DMS79 treated with DMSO at 0.1 percent for 48 hours (cell line): ENCODE measurements at regions not wholly inside any gene's neighbourhood (a gene's known extent, or its start where the extent isn't known, plus 50 kb on each side); places are given as distances from the start of the nearest gene placed in this dataset.

Experiments
- DNase-seq: peaks from one replicate; lab custom pipeline; 2025; lab: John Stamatoyannopoulos, UW

- no peak for DNase-seq
These were observed 79.9 kb upstream of the BHLHE23 start for GRCh38 chr20:63086421-63087235.

DNA sequence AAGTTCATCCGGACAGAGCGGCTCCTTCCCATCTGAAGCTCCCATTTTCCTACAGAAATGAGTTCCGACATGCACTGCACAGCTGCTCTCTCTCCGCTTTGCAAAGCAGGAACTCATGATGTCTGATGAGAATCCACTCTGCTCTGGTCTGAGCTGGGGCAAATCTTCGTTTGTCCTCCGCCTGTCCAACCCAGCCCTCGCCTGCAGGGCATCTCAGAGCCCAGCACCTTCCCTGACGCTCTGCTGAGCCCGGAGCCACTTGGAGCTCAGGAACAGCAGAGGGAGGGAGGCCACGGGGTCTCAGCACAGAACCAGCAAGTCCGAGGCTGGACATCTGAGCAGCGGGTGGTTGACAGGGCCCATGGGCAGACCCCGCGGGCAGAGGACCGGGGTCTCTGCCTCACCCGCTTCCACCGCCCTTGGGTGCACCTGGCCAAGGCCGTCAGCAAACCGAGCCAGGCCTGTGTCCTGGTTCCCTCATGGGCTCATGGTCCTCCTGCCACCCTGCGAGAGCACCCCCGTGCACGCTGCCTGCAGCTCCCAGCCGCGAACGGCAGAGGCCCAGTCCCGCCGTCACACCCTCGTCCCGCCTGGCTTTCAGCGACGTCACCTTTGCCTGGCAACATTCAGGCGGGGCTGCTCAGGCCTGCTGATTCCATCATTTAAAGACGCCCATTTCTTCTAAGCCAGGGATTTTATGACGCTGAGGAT, 78.5 kb upstream of the BHLHE23 start:
- DNase-seq: no peak

DNA sequence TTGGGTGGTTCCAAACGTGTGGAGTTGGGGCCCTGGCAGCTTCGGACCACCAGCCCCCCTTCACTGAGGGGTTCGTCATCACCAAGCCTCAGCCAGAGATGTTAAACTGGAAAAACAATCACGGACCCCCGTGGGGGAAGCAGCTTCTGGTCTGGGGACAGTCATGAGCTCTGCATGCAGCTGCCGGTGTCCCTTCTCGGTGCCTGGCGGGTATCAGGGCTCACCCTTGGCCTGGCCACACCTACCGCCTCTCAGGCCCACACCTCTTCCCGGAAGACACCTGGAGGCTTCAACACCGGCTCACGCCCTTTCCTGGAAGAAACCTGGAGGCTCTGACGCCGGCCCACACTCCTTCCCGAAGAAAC, 77.8 kb upstream of the BHLHE23 start:
- DNase-seq: no peak

- no peak for DNase-seq
These were observed 77.2 kb upstream of the BHLHE23 start for GRCh38 chr20:63083831-63084562.

DNA sequence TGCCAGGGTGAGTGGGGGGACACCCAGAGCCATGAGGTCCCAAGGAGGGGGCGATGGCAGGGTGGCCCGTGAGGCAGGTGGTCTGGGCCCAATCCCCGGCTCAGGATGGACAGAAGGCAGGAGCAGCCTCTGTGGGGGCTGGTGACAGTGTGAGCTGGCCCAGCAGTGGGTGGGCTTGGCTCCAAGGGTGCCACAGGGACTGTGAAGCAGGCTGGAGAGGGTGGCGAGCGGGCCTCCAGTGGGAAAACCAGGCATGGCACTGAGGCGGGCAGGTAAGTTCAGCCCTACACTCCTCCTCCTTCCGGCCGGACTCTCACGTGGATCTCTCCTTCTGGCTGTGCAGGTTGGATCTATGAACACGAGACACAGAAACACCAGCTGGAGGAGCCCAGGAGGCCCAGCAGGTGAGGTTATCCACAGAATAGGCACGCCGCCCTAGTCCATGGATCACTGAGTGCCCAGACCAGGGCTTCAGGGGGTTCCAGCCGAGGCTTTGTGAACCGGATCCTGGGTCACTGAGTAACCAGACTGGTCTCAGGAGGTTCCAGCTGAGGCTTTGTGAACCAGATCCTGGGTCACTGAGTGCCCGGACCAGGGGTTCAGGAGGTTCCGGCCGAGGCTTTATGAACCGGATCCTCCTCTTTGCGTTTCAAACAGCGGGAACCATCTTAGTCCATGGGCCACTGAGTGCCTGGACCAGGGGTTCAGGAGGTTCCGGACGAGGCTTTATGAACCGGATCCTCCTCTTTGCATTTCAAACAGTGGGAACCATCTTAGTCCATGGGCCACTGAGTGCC, 76.4 kb upstream of the BHLHE23 start:
- DNase-seq: no peak

DNA sequence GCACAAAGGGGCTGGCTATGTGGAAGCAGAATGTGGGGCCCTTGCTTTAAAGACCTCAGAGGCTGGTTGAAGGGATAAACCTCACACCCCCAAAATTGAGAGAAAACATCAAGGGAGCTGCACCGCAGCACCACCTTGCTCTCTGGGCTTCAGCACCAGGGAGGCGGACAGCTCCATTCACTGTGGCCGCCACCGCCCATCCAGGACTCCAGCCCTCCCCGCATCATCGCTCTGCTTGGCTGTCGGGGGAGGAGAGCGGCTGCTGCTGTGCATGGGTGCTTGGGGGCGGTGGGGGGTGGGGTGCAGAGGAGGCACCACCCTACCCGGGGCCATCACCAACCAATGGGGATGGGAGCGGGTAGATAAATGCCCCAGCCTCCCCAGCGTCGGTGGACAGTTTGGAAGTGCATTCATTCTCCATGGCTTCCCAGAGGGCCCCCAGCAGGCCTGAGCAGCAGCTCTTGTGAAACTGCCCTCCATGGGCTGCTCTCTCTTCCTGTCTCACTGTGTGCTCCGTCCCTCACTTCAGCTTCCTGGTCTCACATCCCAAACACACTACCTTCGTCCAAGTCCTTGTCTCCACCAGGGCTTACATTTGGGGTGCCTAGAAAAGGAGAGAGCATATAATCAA, 75.7 kb upstream of the BHLHE23 start:
- DNase-seq: no peak

DNA sequence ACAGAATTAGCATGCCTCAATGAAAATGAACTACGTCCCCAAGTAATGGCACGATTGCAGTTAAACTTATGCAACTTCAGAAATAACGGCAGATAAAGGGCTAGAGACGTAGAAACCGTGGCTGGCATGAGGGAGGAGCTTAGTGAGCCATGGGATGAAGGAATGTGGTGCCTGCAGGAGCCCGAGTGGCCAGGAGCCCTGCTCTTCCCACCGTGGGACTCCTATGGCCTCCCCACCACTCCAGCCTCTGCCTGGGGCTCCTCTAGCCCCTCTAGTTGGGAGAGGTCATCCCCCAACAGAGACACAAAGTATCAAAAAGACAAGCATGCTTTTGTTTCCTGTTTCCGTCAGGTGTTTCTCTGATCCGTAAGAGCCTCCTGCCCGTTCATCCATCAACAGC, 75.1 kb upstream of the BHLHE23 start:
- no peak for DNase-seq

DNA sequence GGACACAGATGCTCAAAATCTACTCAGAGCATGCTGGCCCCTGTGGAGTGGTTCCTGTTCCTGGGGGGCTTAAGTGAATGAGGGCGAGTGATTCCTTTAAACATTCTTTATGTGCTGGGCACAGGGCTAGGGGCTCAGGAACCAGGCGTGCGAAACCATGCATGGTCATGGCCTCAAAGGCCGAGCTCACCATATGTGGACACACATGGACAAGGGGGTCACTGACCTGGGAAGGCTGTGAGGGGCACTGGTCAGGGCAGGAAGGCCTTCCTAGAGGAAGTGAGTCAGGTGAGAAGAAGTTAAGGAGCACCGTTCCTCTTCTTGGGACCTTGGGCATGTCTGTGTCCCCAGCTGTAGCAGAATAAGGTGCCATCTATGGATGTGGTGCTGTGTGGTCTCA, 74.6 kb upstream of the BHLHE23 start:
- no peak for DNase-seq

GRCh38 chr20:63080811-63081210, 74.0 kb upstream of the BHLHE23 start:
- no peak for DNase-seq

- DNase-seq: no peak
These were observed 73.6 kb upstream of the BHLHE23 start for GRCh38 chr20:63080411-63080810.

GRCh38 chr20:63079971-63080370, 73.2 kb upstream of the BHLHE23 start:
- no peak for DNase-seq

DNA sequence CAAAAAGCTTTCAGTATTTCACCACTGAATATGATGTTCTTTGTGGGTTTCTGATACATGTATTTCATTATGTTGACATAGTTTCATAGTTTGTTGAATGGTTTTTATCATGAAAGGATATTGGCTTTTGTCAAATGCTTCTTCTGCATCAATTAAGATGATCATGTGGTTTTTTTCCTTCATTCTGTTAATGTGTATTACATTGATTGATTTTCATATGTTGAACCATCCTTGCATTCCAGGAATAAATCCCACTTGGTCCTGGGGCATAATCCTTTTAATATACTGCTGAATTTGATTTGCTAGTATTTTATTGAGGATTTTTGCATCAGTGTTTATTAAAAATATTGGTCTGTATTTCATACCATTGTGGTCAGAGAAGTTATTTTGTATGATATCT, 70.9 kb upstream of the BHLHE23 start:
- DNase-seq: no peak

GRCh38 chr20:63076421-63076820, 69.7 kb upstream of the BHLHE23 start:
- no peak for DNase-seq

DNA sequence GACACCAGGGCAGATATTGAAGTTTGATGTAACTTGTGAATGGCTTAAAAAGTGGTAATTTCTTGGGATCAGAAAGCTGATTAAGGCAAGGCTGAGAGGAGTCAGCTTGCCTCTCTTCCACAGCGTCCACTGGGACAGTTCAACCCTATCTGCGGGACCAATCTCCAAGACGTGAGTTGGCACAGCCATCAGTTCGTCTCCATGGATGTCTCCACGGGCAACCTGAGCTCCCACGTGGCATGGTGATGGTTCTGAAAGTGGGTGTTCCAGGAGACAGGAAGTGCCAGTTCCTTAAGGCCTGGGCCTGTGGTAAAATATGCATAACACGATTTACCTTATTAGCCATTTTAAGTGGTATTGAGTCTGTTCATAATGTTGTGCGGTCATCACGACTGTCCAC, 67.9 kb upstream of the BHLHE23 start:
- DNase-seq: no peak

DNA sequence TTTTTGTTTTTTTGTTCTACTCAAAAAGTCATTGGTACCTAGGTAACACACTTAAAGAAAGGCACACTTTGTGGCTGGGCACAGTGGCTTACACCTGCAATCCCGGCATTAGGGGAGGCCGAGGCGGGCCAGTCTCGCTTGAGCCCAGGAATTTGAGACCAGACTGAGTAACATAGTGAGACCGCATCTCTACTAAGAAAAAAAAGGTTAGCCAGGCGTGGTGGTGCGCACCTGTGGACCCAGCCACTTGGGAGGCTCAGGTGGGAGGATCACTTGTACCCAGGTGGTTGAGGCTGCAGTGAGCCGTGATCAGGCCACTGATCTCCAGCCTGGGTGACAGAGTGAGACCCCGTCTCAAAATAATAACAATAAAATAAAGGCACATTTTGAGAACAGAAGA, 67.4 kb upstream of the BHLHE23 start:
- no peak for DNase-seq

- DNase-seq: no peak
These were observed 66.9 kb upstream of the BHLHE23 start for GRCh38 chr20:63073738-63074065.

DNA sequence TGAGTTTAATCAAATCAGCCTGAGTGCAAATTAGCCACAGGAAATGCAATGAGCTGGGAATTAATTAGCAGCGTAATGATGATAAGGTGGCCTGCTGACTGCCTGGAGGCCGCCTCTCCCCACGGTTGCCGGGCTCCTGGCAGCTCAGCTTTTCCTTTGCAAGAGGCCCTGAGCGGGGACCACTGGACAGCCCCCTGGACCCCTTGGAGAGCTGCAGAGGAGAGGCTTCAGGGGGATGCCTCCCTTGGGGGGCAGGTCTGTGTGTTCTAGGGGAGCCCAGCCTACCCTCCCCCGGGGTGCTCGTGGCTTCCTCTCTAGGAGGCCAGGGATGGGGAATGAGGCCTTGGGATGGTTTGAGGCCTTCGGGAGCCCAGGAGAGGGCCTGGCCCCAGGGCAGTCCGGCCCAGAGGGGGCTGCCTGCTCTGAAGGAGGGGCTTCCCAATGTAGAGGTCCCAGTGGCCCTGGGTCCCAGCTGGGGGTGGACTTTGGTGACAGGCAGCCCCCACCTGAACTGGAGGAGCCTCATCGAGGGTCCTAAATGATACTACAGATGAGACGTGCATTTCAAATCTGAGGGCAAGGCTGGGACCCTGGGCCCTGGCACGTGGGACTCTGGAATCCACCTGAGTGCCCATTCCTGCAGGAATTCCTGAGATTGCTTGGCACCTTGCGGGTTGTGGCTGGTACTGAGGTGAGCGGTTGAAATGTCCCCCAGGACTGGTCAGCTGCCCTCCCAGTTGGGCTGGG, 66.4 kb upstream of the BHLHE23 start:
- no peak for DNase-seq

DNA sequence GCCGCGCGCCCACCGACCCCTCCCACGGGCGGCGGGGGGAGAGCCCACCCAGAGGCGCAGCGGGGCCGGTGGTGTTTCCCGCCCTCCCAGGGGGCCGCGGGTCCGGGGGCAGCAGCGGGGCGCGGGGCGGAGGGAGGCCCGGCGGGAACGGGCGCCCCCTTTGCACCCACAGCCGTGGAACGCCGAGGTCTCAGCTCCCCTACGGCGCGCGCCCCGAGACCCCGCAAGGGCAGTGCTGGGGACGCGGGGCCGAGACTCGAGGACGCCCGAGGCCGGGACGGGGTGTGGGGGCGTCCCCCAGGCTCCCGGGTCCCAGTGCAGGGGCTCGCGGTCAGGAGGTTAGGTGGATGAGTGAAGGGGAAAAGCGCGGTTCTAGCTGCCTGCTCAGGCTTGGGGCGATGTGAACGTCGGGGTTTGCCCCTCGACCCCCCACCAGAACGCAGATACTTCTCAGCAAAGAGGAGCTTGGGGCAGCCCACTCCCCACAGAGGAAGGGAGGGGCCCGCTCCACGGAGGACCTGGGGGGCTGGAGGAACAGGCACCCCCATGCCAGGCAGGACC, 65.5 kb upstream of the BHLHE23 start:
- no peak for DNase-seq

DNA sequence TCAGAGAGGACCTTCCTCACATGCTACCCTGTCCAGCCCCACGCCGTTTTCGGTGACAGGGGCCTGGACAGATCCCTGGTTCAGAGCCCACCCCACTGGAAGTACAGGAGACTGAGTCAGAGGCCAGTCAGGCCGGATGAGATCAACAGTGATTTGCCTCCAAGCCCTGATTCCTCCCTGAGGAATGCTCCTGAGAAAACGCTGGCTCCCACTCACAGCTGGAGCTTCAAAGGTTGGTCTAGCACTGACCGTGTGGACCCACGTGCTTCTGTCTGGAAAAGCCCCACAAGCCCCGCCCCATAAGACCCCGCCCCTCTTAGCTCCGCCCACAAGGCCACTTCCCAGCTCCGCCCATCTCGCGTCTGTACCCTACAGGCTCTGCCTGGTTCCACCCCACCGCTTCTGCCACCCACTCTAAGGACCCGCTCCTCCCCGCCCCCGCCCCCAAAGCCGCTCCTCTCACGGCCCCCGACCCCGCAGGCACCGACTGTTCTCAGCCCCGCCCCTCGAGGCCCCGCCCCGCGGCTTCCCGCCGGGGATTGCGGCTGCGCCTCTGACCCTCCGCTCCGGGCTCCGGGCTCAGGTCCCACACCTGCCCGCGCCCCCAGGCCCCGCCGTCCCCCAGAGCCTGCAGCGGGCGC, 64.9 kb upstream of the BHLHE23 start:
- DNase-seq: peak; percentile 28
